Erythroblast (primary cell): ENCODE measurements at regions not wholly inside any gene's neighbourhood (a gene's known extent, or its start where the extent isn't known, plus 50 kb on each side); places are given as distances from the start of the nearest gene placed in this dataset.
"Not testable (repeated sequence)": the region's sequence is repeated elsewhere in the genome, so short reads cannot be mapped to it uniquely, and the experiment has no call there.

ENCODE experiments used
- DNase-seq, 2 experiments: peaks; one replicate each; lab custom pipeline; 2025; lab: John Stamatoyannopoulos, UW
- GATA1 ChIP-seq: IDR thresholded peaks from 2 replicates; pipeline ENCODE4 v1.6.1; 2011; ENCODE audit warnings: low read depth, mild to moderate bottlenecking, control low read depth, low read length, moderate library complexity
- POLR2A ChIP-seq: IDR thresholded peaks from 2 replicates; pipeline ENCODE4 v1.6.1; 2011; ENCODE audit warnings: mild to moderate bottlenecking, low read length

DNA sequence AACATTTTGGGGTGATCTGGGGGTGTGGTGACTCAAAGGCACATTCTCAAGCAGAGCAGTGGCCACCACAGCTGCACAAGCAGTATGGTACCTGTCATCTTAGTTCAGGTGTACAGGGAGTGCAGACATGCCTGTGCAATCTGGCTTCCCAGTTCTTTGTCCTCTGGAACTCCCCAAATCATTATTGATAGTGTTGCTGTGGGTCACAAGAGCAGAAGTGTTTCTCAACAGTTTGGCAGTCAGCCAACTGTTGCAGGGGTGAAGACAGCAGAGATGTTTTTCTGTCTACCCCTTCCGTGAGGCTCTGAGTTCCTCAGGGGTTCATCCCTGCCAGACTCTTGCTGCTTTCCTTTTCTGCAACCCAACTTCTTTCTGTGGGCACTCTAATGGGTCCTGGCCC is 206.5 kb upstream of the ZSWIM2 start:
- TF ChIP-seq POLR2A (no peak), GATA1 (no peak)
- peak; percentile 32 to 43 for DNase-seq

DNA sequence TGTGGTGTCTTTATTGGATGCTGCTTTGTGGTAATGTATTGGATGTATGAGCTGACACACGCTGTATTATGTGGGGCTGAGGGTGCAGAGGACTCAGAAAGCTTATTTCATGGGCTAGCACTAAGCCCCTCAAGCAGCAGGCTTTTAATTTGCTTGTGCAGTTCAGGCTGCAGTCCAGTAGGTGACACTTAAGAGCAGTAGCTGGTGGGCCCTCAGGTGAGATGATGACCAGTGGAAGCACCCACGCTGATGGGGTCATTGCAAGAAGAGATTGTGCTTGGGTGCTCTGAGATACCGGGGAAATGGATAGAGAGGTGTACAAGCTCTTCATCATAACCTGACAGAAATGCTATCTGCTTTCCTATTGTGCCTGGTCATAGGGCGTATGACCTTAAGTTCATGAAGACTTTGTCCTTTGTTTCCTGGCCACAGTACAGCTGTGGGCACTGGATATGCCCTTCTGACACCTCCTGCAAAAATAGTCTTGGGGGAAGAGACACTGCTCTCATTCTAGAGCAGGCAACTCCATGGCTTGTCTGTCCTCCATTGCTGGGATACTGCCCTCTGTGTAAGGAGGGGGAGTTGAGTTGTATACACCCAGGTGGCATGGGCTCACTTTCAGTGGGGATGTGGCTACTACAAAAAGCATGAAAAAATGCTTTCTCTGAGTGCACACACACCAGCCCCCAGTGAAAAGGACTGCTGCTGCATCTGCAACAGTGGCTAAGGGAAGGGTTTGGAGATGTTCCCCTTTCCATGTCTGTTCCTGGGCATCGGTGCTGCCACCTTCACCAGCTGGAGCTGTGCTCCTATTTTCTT is 205.7 kb upstream of the ZSWIM2 start:
- no peak for TF ChIP-seq GATA1
- no peak for TF ChIP-seq POLR2A
- no peak for DNase-seq

DNA sequence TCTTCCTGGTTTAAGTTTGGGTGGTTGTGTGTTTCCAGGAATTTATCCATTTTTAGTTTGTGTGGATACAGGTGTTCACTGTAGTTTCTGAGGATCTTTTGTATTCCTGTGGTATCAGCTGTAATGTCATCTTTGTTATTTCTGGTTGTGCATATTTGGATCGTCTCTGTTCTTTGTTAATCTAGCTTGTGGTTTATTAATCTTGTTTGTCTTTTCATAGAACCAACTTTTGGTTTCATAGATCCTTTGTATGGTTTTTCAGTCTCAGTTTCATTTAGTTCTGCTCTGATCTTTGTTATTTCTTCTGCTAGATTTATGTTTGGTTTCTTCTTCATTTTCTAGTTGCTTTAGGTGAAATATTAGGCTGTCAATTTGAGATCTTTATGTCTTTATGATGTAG is 202.4 kb upstream of the ZSWIM2 start:
- TF ChIP-seq POLR2A (no peak), GATA1 (no peak)
- no peak for DNase-seq

DNA sequence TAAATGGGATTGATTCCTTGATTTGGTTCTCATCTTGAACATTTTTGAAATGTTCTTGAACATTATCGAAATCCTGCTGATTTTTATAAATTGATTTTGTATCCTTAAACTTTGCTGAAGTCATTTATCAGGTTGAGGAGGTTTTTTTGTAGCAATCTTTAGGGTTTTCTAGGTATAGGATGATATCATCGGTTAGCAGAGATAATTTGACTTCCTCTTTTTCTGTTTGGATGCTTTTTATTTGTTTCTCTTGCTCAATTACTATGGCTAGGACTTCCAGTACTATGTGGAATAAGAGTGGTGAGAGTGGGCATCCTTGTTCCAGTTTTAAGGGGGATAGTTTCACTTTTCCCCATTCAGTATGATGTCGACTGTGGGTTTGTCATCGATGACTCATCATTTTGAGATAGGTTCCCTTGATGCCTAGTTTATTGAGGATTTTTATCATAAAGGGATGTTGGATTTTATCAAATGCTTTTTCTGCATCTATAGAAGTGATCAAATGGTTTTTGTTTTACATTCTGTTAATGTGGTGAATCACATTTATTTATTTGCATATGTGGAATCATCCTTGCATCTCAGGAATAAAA is 201.5 kb upstream of the ZSWIM2 start:
- TF ChIP-seq GATA1 (no peak), POLR2A (no peak)
- DNase-seq = no peak

DNA sequence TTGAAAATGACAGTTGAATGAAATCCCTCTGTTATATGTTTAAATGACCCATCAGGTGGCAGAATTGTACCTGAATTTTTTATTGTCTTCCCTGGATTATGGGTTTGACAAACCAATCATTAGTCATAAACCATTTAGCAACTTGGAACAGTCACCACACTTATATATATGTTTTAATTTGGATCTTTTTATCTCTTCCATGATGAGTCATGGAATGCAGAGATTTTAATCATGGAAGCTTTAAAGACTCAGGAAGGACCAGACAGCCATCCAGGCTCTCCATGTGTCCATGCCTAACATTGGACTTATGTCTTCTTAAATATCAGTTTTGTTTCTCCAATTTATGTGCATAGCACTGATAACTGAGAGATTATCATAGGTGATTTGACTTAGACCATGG is 188.3 kb upstream of the ZSWIM2 start:
- DNase-seq = no peak
- TF ChIP-seq POLR2A (no peak), GATA1 (no peak)

DNA sequence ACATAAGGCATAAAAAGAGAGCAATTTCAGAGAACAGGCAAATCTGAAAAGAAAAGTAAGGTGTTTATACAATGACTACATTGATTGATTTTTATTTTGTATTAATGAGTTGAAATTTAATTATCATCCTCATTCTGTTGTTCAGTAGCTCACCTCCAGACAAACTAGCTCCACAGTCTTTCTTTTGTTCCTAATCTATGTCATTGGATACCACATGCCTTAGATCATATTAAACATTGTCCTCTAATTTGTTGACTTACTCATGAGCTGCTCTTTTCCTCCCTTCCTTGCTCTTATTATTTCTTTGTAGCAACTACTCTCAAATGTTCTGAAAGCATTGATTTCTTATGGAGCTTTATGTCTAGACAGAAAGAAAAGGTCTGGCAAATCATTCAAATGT is 185.5 kb upstream of the ZSWIM2 start:
- TF ChIP-seq GATA1 = no peak
- no peak for TF ChIP-seq POLR2A
- DNase-seq = no peak

DNA sequence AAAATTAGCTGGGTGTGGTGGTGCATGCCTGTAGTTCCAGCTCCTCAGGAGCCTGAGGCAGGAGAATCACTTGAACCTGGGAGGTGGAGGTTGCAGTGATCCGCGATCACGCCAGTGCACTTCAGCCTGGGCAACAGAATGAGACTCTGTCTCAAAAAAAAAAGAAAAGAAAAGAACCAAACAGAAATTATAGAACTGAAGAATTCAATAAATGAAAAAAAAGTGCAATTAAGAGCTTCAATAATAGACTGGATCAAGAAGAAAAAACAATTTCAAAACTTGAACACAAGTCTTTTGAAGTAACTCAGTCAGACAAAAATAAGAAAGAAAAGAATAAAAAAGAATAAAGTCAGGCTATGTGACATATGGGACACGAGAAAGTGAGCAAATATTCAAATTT is 175.8 kb upstream of the ZSWIM2 start:
- no peak for DNase-seq
- TF ChIP-seq POLR2A (no peak), GATA1 (no peak)

DNA sequence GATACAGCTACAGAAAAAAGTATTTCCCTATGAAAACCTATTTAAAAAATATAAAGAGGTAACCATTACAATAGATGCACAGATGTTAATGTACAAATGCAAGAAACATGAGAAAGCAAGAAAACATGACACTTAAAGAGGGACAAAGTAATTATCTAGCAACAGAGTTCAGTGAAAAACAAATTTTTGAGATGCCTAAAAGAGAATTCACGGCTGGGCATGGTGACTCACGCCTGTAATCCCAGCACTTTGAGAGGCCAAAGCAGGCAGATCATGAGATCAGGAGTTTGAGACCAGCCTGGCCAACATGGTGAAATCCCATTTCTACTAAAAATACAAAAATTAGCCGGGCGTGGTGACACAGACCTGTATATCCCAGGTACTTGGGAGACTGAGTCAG is 175.0 kb upstream of the ZSWIM2 start:
- not testable (repeated sequence) for DNase-seq

DNA sequence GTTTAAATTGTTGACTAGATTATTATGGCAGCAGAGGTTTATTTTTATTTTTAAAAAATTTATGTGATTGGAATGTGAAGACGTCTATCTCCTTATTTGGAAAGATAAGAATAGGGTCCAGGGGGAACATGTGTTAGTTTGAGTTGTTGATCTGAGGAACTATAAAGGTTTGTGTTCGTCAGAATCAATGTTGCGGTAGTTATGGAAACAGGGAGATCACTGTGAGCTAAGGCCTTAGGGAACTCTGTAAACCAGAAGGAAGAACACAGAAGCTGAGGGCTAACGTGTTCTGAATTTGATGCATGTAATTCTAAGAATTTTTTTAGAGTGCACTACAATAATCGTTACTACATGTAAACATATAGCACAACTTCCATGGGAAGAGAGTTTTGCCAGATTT is 168.5 kb upstream of the ZSWIM2 start:
- DNase-seq = no peak
- no peak for TF ChIP-seq GATA1
- TF ChIP-seq POLR2A = no peak

DNA sequence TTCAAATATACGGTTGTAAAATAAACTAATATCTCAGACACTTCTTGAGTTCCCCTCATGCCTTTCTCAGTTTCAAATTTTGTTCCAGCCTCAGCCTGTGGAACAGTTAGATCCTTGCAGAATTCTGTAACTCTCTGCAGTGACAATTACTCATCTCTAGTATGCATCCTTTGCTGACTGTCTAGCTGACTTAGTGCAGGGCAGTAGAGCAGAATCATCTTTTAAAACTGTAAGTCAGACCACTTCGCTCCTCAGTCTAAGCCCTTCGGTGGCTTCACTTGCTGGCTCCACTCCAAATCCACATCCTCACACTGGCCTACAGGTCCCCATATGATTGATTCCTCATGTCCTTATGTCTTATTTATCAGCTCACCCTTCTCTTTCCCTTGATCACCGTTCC is 164.1 kb upstream of the ZSWIM2 start:
- DNase-seq = no peak
- TF ChIP-seq GATA1 (no peak), POLR2A (no peak)

DNA sequence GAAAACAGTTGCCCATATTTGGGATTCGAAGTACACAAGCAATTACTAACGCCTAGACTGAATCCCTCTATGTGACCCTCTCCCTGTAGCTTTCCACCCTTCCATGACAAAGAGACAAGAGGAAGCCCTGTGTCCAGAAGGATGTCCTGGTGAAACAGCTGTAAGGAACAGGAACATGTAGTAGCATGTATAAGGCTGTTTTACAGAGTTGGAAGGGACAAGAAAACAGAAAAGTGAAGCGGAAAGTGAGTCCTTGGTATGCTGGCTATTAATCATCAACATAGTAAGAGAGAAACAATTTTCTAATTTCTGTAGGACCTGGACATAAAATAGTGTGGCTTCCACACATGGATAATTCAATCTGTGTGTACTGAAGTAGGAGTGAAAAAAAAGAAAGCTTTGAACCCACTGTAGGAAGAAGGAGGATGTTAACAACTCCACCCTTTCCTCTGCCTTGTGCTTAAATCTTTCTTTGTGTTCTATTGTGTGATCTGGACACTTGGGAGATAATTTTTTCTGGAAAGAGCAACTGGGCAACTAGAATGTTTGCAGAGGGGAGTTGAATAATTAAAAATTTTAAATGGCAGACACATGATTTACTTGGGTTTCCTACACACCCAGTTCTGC is 162.3 kb upstream of the ZSWIM2 start:
- no peak for DNase-seq
- TF ChIP-seq POLR2A = no peak
- no peak for TF ChIP-seq GATA1

DNA sequence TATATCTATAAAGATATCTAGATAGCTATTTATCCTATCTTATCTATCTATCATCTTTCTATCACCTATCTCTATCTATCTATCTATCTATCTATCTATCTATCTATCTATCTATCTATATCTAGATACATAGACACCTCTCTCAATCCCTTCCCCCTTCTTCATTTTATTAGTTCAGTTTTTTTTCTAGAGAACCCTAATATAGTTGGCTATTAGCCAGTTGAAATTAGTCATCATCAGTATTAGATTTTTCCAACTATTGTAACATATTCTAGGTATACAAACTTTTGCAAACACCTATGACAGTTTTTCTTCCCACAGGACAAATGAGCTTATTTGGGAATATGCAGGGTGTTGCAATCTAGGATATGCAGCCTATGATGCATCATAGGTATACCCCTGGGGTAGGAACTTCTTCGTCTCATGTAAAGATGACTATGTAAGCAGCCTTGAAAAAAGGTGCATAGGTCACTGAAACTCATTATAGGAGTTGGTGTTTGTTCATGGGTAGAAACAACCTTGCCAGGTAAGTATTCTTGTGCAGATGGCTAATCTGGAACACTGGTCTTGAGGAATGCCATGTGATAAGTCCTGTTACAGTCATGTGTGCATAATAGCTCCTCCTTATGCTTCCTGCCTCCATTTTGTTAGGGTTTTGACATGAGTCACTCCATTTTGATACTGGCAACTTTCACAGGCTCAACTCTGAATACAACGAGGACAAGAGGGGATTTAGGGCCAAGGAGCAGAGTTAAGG is 160.7 kb upstream of the ZSWIM2 start:
- TF ChIP-seq POLR2A = no peak
- no peak for TF ChIP-seq GATA1
- DNase-seq = no peak

DNA sequence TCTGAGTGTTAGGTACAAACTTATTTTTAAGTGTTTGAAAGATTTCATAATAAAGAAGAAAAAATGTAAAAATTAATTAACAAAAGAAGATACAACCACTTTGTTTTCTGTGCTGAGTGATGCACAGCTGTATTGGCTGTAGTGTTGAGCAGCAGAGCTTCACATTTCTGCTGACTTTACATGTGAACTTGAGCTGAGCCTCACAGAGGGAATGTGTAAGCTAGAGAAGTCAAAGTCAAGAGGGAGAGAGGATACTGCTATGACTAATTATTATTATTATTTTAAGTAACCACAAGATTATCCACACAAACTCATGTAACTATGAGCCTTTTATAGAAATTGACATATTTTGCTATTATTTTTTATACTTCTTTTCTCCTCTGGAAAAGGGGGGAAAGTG is 159.1 kb upstream of the ZSWIM2 start:
- TF ChIP-seq POLR2A (no peak), GATA1 (no peak)

DNA sequence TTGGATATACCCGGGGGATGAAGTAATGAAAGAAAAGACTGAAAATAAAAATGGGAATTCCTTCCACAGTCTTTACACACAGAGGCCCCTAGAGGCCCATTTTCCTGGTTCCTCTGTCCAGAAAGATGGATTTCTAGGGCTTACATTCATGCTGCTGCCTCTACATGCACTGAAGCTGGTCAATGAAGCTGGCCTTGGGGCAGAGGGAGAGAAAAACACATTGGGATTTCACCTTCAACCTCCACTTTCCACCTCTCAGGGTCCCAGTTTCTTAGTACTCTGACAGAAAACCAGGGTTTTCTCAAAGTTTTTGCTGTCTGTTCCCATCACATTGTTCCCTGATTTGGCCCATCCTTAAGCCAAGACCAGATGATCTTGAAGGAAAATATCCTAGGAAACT is 154.6 kb upstream of the ZSWIM2 start:
- no peak for DNase-seq
- no peak for TF ChIP-seq GATA1

More for the DNA sequence above, 159.1 kb upstream of the ZSWIM2 start:
- no peak for DNase-seq
